WTC11 (cell line): ENCODE measurements at regions not wholly inside any gene's neighbourhood (a gene's known extent, or its start where the extent isn't known, plus 50 kb on each side); places are given as distances from the start of the nearest gene placed in this dataset.

Experiments
- ATAC-seq: fragments of 200-7000 bp; cut with Tn5 transposase; 2 replicates; pipeline ENCODE4 v1.10.0; 2021; ENCODE audit warnings: mild to moderate bottlenecking, moderate library complexity
- CTCF ChIA-PET: fragments of 300-600 bp; sonication (Branson Sonifier 250); formaldehyde crosslinking; loops from one replicate; lab custom pipeline; 2021; ENCODE audit warnings: antibody characterized with exemption; lab: Charles Lee
- POLR2A ChIA-PET: fragments of 350-600 bp; sonication (Branson Sonifier 250); formaldehyde crosslinking; loops from one replicate; lab custom pipeline; 2021; ENCODE audit warnings: antibody characterized with exemption; lab: Charles Lee
- DNase-seq: peaks from one replicate; pipeline ENCODE4 v3.0.0; 2021; ENCODE audit warnings: low spot score
- H3K27ac Mint-ChIP-seq: 2 replicates; pipeline ENCODE4 v1.8.0; 2021; ENCODE audit warnings: mixed read lengths
- H3K27me3 Mint-ChIP-seq: 2 replicates; pipeline ENCODE4 v1.8.0; 2021; ENCODE audit warnings: low read depth, mild to moderate bottlenecking, moderate library complexity, mixed read lengths
- H3K36me3 Mint-ChIP-seq: 2 replicates; pipeline ENCODE4 v1.8.0; 2021; ENCODE audit warnings: mixed read lengths
- H3K4me1 Mint-ChIP-seq: 2 replicates; pipeline ENCODE4 v1.8.0; 2022; ENCODE audit warnings: mixed read lengths
- H3K4me3 Mint-ChIP-seq: 2 replicates; pipeline ENCODE4 v1.8.0; 2021; ENCODE audit warnings: mild to moderate bottlenecking, moderate library complexity, mixed read lengths
- H3K9me3 Mint-ChIP-seq: 2 replicates; pipeline ENCODE4 v1.8.0; 2021; ENCODE audit warnings: mixed read lengths
- AFF4 ChIP-seq: sonication (generic); formaldehyde crosslinking; IDR thresholded peaks from 2 replicates; pipeline ENCODE4 v1.8.1; 2023; ENCODE audit warnings: mild to moderate bottlenecking, missing genetic modification reagents, borderline replicate concordance
- ARID4B ChIP-seq: sonication (generic); formaldehyde crosslinking; IDR thresholded peaks from 2 replicates; pipeline ENCODE4 v1.8.0; 2023; ENCODE audit warnings: missing genetic modification reagents, mild to moderate bottlenecking, borderline replicate concordance
- ATF3 ChIP-seq: sonication (generic); formaldehyde crosslinking; conservative IDR thresholded peaks from 2 replicates; pipeline ENCODE4 v1.8.1; 2022; ENCODE audit warnings: mild to moderate bottlenecking, missing genetic modification reagents
- ATF6 ChIP-seq: sonication (generic); formaldehyde crosslinking; IDR thresholded peaks from 2 replicates; pipeline ENCODE4 v1.8.1; 2023; ENCODE audit warnings: mild to moderate bottlenecking, missing genetic modification reagents
- CREB1 ChIP-seq: sonication (generic); formaldehyde crosslinking; IDR thresholded peaks from 2 replicates; pipeline ENCODE4 v1.8.0; 2023; ENCODE audit warnings: mild to moderate bottlenecking, missing genetic modification reagents
- E2F1 ChIP-seq: sonication (generic); formaldehyde crosslinking; IDR thresholded peaks from 2 replicates; pipeline ENCODE4 v1.8.0; 2022; ENCODE audit warnings: mild to moderate bottlenecking, missing genetic modification reagents
- FOXJ3 ChIP-seq: sonication (generic); formaldehyde crosslinking; IDR thresholded peaks from 2 replicates; pipeline ENCODE4 v1.9.0; 2021; ENCODE audit warnings: missing genetic modification reagents, mild to moderate bottlenecking, borderline replicate concordance
- FOXP4 ChIP-seq: sonication (generic); formaldehyde crosslinking; IDR thresholded peaks from 2 replicates; pipeline ENCODE4 v1.8.0; 2022; ENCODE audit warnings: mild to moderate bottlenecking, missing genetic modification reagents
- GRHL2 ChIP-seq: fragments of 250-450 bp; sonication (Bioruptor Pico); IDR thresholded peaks from 2 replicates; pipeline ENCODE4 v1.8.0; 2022; ENCODE audit warnings: mild to moderate bottlenecking, moderate library complexity; ENCODE audit not compliant: insufficient replicate concordance, severe bottlenecking
- JUN ChIP-seq: sonication (generic); formaldehyde crosslinking; IDR thresholded peaks from 2 replicates; pipeline ENCODE4 v1.8.0; 2023; ENCODE audit warnings: mild to moderate bottlenecking, missing genetic modification reagents
- KAT7 ChIP-seq: sonication (generic); formaldehyde crosslinking; IDR thresholded peaks from 2 replicates; pipeline ENCODE4 v1.8.1; 2023; ENCODE audit warnings: missing genetic modification reagents, mild to moderate bottlenecking, borderline replicate concordance
- MYBL2 ChIP-seq: sonication (generic); formaldehyde crosslinking; IDR thresholded peaks from 2 replicates; pipeline ENCODE4 v1.8.1; 2023; ENCODE audit warnings: mild to moderate bottlenecking, moderate library complexity, missing genetic modification reagents
- NFE2L1 ChIP-seq: sonication (generic); formaldehyde crosslinking; IDR thresholded peaks from 2 replicates; pipeline ENCODE4 v1.8.1; 2023; ENCODE audit warnings: missing genetic modification reagents
- RELA ChIP-seq: sonication (generic); formaldehyde crosslinking; IDR thresholded peaks from 2 replicates; pipeline ENCODE4 v1.8.1; 2022; ENCODE audit warnings: missing genetic modification reagents, mild to moderate bottlenecking, borderline replicate concordance
- SP1 ChIP-seq: sonication (generic); formaldehyde crosslinking; conservative IDR thresholded peaks from 2 replicates; pipeline ENCODE4 v1.8.1; 2022; ENCODE audit warnings: missing genetic modification reagents
- TCF7 ChIP-seq: sonication (generic); formaldehyde crosslinking; IDR thresholded peaks from 2 replicates; pipeline ENCODE4 v1.8.0; 2022; ENCODE audit warnings: mild to moderate bottlenecking, low read depth, missing genetic modification reagents, moderate library complexity
- TP53 ChIP-seq: sonication (generic); formaldehyde crosslinking; IDR thresholded peaks from 2 replicates; pipeline ENCODE4 v1.8.1; 2023; ENCODE audit warnings: mild to moderate bottlenecking, missing genetic modification reagents
- ZBTB21 ChIP-seq: sonication (generic); formaldehyde crosslinking; IDR thresholded peaks from 2 replicates; pipeline ENCODE4 v1.8.1; 2023; ENCODE audit warnings: mild to moderate bottlenecking, missing genetic modification reagents, borderline replicate concordance
- ZNF263 ChIP-seq: sonication (generic); formaldehyde crosslinking; IDR thresholded peaks from 2 replicates; pipeline ENCODE4 v1.8.1; 2022; ENCODE audit warnings: low read depth, mild to moderate bottlenecking, moderate library complexity, missing genetic modification reagents

GRCh38 chr11:34774604-34775003 lies 141.6 kb downstream of the APIP start:
- no peaks in the 10 kb centered on the region for H3K4me1 Mint-ChIP-seq
- POLR2A ChIA-PET, result no interaction called here
- ATAC-seq, result no peak

GRCh38 chr11:34773826-34774225 lies 142.4 kb downstream of the APIP start:
- Mint-ChIP-seq H3K27ac (no peak overlapping the region), H3K4me3 (no peak overlapping the region), H3K27me3 (no peaks in the 10 kb centered on the region), H3K4me1 (no peaks in the 10 kb centered on the region), H3K36me3 (no peaks in the 10 kb centered on the region), H3K9me3 (peaks cover 5% of the 10 kb centered on the region)
- ATAC-seq (no peak), DNase-seq (no peak)
- ChIA-PET POLR2A (no interaction called here), CTCF (no interaction called here)
- TF ChIP-seq ZNF263 (CRISPR knock-in tag) (no peak), SP1 (no peak), FOXJ3 (CRISPR knock-in tag) (no peak), NFE2L1 (CRISPR knock-in tag) (no peak), TP53 (CRISPR knock-in tag) (no peak), KAT7 (CRISPR knock-in tag) (no peak), MYBL2 (CRISPR knock-in tag) (no peak), ARID4B (no peak), E2F1 (no peak), AFF4 (CRISPR knock-in tag) (no peak), JUN (CRISPR knock-in tag) (no peak), FOXP4 (CRISPR knock-in tag) (no peak)

More at GRCh38 chr11:34774604-34775003, 141.6 kb downstream of the APIP start:
- Mint-ChIP-seq H3K27ac (no peak overlapping the region), H3K4me3 (no peak overlapping the region), H3K27me3 (no peaks in the 10 kb centered on the region), H3K36me3 (no peaks in the 10 kb centered on the region), H3K9me3 (peaks cover 5% of the 10 kb centered on the region)
- no peak for DNase-seq
- no peak for TF ChIP-seq TCF7
- no peak for TF ChIP-seq ATF6 (CRISPR knock-in tag)
- TF ChIP-seq ATF3 (CRISPR knock-in tag), result no peak
- TF ChIP-seq ZBTB21 (CRISPR knock-in tag), result no peak
- no peak for TF ChIP-seq RELA (CRISPR knock-in tag)
- no peak for TF ChIP-seq E2F1
- no peak for TF ChIP-seq CREB1 (CRISPR knock-in tag)
- TF ChIP-seq GRHL2 (CRISPR knock-in tag), result no peak
- CTCF ChIA-PET, result no interaction called here
